ENCODE measurements at regions not wholly inside any gene's neighbourhood (a gene's known extent, or its start where the extent isn't known, plus 50 kb on each side); places are given as distances from the start of the nearest gene placed in this dataset.

DNA sequence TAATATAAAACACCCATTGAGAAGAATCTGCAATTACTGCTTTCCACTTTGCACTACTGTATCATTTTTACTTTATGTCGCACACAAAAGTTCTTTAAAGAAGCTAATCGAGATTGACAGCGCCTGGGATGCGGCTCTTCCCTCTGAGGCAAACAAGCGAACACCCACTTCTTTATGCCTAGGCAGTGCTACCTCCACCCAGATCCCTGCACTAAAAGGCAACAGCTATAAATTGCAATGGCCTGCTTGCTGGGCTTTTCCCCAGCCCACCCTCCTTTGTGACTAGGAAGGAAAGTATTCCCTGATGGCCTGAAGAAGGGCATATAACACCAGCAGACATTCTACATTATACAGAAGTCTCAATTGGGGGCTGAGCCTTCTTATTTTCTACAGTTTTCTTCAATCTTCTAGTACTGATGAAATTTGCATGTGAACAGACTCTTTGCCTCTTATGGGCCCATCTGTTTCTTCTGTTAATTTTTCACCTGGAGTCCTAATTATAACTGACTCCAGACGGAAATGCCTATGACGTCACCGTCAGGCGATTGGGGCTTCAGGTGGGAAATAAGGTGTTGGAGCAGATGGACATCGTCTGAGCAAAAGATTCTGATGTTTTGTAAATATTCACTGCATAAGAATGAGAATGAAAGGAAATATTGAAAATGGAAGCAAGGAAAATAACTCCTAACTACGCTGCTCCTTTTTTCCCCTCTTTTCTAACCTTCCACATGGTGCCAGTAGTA lies 138.9 kb upstream of the DCC start:
- no peak for TF ChIP-seq EP300 (IDR thresholded peaks at IDR 0.05)
- TF ChIP-seq, protein P1, sequence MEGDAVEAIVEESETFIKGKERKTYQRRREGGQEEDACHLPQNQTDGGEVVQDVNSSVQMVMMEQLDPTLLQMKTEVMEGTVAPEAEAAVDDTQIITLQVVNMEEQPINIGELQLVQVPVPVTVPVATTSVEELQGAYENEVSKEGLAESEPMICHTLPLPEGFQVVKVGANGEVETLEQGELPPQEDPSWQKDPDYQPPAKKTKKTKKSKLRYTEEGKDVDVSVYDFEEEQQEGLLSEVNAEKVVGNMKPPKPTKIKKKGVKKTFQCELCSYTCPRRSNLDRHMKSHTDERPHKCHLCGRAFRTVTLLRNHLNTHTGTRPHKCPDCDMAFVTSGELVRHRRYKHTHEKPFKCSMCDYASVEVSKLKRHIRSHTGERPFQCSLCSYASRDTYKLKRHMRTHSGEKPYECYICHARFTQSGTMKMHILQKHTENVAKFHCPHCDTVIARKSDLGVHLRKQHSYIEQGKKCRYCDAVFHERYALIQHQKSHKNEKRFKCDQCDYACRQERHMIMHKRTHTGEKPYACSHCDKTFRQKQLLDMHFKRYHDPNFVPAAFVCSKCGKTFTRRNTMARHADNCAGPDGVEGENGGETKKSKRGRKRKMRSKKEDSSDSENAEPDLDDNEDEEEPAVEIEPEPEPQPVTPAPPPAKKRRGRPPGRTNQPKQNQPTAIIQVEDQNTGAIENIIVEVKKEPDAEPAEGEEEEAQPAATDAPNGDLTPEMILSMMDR (IDR thresholded peaks at IDR 0.05): no peak
- TF ChIP-seq POLR2AphosphoS5 (IDR thresholded peaks at IDR 0.05): no peak
- TF ChIP-seq POLR2A (IDR thresholded peaks at IDR 0.05): no peak

Measured in stomach (tissue), 4 donors.